Hepatocyte (in vitro differentiated cells): ENCODE measurements at regions not wholly inside any gene's neighbourhood (a gene's known extent, or its start where the extent isn't known, plus 50 kb on each side); places are given as distances from the start of the nearest gene placed in this dataset.
A peak's percentile ranks its signal among the peaks of the same experiment; 100 is the strongest.

Experiments used
- DNase-seq: peaks from one replicate; pipeline ENCODE4 v3.0.0-alpha.2; 2016; ENCODE audit warnings: low spot score
- H2AFZ ChIP-seq: fragments of 200-600 bp; sonication (generic); 2 replicates; pipeline ENCODE4 v1.6.0; 2016; ENCODE audit warnings: antibody characterized with exemption, mild to moderate bottlenecking
- H3K27ac ChIP-seq: fragments of 200-600 bp; sonication (generic); 2 replicates; pipeline ENCODE4 v1.5.1; 2016; ENCODE audit warnings: mild to moderate bottlenecking
- H3K27me3 ChIP-seq: fragments of 200-600 bp; sonication (generic); 2 replicates; pipeline ENCODE4 v1.6.1; 2016
- H3K36me3 ChIP-seq: fragments of 200-600 bp; sonication (generic); replicated peaks from 2 replicates; pipeline ENCODE4 v1.5.1; 2016; ENCODE audit warnings: low read depth; ENCODE audit not compliant: insufficient read depth
- H3K4me1 ChIP-seq: fragments of 200-600 bp; sonication (generic); 2 replicates; pipeline ENCODE4 v1.5.1; 2016; ENCODE audit warnings: mild to moderate bottlenecking, moderate library complexity; ENCODE audit not compliant: insufficient read depth
- H3K4me2 ChIP-seq: fragments of 200-600 bp; sonication (generic); 2 replicates; pipeline ENCODE4 v1.6.0; 2016
- H3K4me3 ChIP-seq: fragments of 200-600 bp; sonication (generic); 2 replicates; pipeline ENCODE4 v1.5.1; 2016; ENCODE audit warnings: mild to moderate bottlenecking
- H3K79me2 ChIP-seq: fragments of 200-600 bp; sonication (generic); 2 replicates; pipeline ENCODE4 v1.6.0; 2017; ENCODE audit warnings: mild to moderate bottlenecking
- H3K9me2 ChIP-seq: fragments of 200-600 bp; sonication (generic); replicated peaks from 2 replicates; pipeline ENCODE4 v1.6.0; 2017; ENCODE audit warnings: mild to moderate bottlenecking; ENCODE audit not compliant: insufficient read depth
- H3K9me3 ChIP-seq: fragments of 200-600 bp; sonication (generic); 2 replicates; pipeline ENCODE4 v1.5.1; 2016; ENCODE audit warnings: low read depth, mild to moderate bottlenecking
- H4K20me1 ChIP-seq: fragments of 200-600 bp; sonication (generic); 2 replicates; pipeline ENCODE4 v1.6.0; 2016; ENCODE audit warnings: mild to moderate bottlenecking; ENCODE audit not compliant: insufficient read depth, poor library complexity, severe bottlenecking
- EZH2 ChIP-seq: fragments of 200-600 bp; sonication (generic); IDR thresholded peaks from 2 replicates; pipeline ENCODE4 v1.6.1; 2016; ENCODE audit warnings: antibody characterized with exemption, mild to moderate bottlenecking, borderline replicate concordance
- EZH2phosphoT487 ChIP-seq: fragments of 200-600 bp; sonication (generic); IDR thresholded peaks from one replicate; pipeline ENCODE4 v1.6.1; 2018; ENCODE audit warnings: antibody characterized with exemption, mild to moderate bottlenecking, low read depth, moderate library complexity; ENCODE audit not compliant: unreplicated experiment, severe bottlenecking
- WGBS: methylation state at CpG from one replicate; pipeline ENCODE4 v1.1.6; 2016; ENCODE audit warnings: low lambda C conversion rate; ENCODE audit errors: missing lambda C conversion rate; 5-methylcytosine and 5-hydroxymethylcytosine counted together
- TF ChIP-seq, protein P1 (sequence below): fragments of 200-600 bp; sonication (generic); IDR thresholded peaks from 2 replicates; pipeline ENCODE4 v1.5.1; 2016; ENCODE audit warnings: antibody characterized with exemption, mild to moderate bottlenecking; ENCODE audit not compliant: poor library complexity

DNA sequence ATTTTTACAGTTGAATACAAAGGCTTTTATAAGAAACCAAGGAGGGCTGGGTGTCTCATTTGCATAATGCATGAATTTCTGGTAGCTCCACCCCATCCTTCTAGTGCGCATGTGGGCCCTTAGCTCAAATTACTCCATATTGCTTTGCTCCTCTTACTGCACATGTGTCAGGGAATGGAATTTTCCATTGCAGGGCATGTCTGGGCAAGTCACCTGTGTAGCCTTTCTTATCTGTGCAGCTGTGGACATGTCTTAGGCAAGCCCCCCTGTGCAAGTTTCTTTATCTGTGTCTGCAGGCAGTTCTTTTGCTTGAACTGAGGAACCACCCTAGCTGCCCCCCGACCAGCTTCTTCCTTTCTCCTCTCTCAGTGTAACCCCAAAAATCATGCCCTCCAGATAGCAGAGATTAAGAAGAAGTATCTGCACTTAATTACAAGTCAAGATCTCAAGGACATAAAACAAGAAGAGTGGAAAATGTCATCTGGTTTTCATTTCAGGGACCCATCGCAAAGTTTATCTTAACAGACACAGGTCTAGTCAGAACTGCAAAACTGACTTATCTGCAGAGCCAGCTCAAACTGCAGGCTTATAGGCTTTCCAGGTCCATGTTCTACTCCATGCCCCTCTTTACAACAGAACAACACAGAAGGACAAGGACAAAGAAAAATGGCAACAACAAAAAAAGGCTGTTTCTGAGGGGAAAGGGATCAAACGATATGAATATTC lies 137.9 kb upstream of the HS3ST4 start:
- Histone ChIP-seq H3K9me3 (no peaks in the 10 kb centered on the region), H4K20me1 (no peaks in the 10 kb centered on the region), H3K79me2 (no peaks in the 10 kb centered on the region), H3K27ac (peak overlapping the region; percentile 76), H3K4me3 (no peak overlapping the region), H3K9me2 (no peaks in the 10 kb centered on the region), H3K36me3 (no peaks in the 10 kb centered on the region), H2AFZ (no peak overlapping the region), H3K4me1 (peaks cover 12% of the 10 kb centered on the region), H3K27me3 (no peaks in the 10 kb centered on the region), H3K4me2 (no peak overlapping the region)
- WGBS: 46% methylated on average over 4 of the region's 4 CpGs
- TF ChIP-seq EZH2: no peak
- TF ChIP-seq, protein P1, sequence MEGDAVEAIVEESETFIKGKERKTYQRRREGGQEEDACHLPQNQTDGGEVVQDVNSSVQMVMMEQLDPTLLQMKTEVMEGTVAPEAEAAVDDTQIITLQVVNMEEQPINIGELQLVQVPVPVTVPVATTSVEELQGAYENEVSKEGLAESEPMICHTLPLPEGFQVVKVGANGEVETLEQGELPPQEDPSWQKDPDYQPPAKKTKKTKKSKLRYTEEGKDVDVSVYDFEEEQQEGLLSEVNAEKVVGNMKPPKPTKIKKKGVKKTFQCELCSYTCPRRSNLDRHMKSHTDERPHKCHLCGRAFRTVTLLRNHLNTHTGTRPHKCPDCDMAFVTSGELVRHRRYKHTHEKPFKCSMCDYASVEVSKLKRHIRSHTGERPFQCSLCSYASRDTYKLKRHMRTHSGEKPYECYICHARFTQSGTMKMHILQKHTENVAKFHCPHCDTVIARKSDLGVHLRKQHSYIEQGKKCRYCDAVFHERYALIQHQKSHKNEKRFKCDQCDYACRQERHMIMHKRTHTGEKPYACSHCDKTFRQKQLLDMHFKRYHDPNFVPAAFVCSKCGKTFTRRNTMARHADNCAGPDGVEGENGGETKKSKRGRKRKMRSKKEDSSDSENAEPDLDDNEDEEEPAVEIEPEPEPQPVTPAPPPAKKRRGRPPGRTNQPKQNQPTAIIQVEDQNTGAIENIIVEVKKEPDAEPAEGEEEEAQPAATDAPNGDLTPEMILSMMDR: no peak
- TF ChIP-seq EZH2phosphoT487: no peak
- peak; percentile 33 for DNase-seq

DNA sequence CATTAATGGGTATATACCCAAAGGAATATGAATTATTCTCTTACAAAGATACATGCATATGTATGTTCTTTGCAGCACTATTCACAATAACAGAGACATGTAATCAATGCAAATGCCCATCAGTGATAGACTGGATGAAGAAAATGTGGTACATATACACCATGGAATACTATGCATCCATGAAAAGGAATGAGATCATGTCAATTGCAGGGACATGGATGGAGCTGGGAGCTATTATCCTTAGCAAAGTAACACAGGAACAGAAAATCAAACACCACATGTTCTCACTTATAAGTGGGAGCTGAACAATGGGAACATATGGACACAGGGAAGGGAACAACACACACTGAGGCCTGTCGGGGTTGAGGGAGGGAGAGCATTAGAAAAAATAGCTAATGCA lies 141.1 kb upstream of the HS3ST4 start:
- Histone ChIP-seq H3K9me2 (no peaks in the 10 kb centered on the region), H3K9me3 (no peaks in the 10 kb centered on the region), H3K4me3 (no peak overlapping the region), H3K79me2 (no peaks in the 10 kb centered on the region), H3K4me1 (peaks cover 12% of the 10 kb centered on the region), H4K20me1 (no peaks in the 10 kb centered on the region), H2AFZ (no peak overlapping the region), H3K27ac (no peak overlapping the region), H3K36me3 (no peaks in the 10 kb centered on the region), H3K27me3 (no peaks in the 10 kb centered on the region), H3K4me2 (no peak overlapping the region)
- TF ChIP-seq EZH2phosphoT487: no peak
- DNase-seq: no peak
- WGBS: 89% methylated on average over 1 of the region's 1 CpG

DNA sequence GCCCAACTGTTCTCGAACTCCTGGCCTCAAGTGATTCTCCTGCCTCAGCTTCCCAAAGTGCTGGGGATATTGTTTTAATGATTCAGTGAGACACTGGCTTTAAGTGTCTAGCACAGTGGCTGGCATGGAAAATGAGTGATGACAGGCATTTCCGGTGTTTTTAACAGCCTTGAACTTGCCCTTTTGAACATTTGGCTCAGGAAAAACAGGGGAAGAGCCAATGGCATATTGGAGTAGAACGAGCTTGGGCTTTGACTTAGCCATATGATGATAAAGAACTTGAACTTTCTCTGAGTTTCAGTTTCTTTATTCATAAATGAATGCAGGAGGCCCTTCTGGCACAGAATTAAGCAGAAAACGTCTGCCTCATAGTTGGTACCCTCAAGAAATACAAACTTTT lies 145.0 kb upstream of the HS3ST4 start:
- H3K9me3 ChIP-seq: no peaks in the 10 kb centered on the region
- no peaks in the 10 kb centered on the region for H3K79me2 ChIP-seq
- H3K9me2 ChIP-seq: no peaks in the 10 kb centered on the region
- TF ChIP-seq EZH2 (no peak), EZH2phosphoT487 (no peak)
- TF ChIP-seq, protein P1: no peak
- no peak for DNase-seq
- no peaks in the 10 kb centered on the region for H3K27me3 ChIP-seq
- H3K4me1 ChIP-seq: no peaks in the 10 kb centered on the region
- no peak overlapping the region for H3K27ac ChIP-seq
- no peak overlapping the region for H3K4me3 ChIP-seq
- H3K36me3 ChIP-seq: no peaks in the 10 kb centered on the region
- no peak overlapping the region for H3K4me2 ChIP-seq
- H4K20me1 ChIP-seq: no peaks in the 10 kb centered on the region
- no peak overlapping the region for H2AFZ ChIP-seq
- 72% methylated on average over 4 of the region's 4 CpGs for WGBS

DNA sequence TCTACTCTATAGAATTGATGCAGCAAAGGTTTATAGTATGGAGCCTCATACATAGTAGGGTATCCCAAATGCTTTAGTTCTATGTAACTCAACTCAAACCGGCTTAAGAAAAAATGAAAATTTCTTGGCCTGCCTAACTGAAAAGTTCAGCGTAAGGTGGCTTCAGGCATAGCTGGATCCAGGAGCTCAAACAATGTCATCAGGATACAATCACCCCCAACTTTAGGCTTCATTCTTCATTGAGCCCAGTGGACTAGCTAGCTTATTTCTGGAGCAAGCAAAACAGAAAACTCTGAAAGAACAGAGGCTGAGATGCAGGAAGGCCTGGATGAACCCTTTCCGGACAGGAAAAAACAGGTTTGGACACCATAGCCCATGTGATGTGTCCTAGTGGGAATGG lies 147.5 kb upstream of the HS3ST4 start:
- DNase-seq: no peak
- Histone ChIP-seq H3K27me3 (no peaks in the 10 kb centered on the region), H3K27ac (no peak overlapping the region), H3K4me1 (no peaks in the 10 kb centered on the region), H2AFZ (no peak overlapping the region), H3K9me2 (no peaks in the 10 kb centered on the region), H3K4me2 (no peak overlapping the region), H3K36me3 (no peaks in the 10 kb centered on the region), H3K4me3 (no peak overlapping the region), H3K79me2 (no peaks in the 10 kb centered on the region), H4K20me1 (no peaks in the 10 kb centered on the region), H3K9me3 (no peaks in the 10 kb centered on the region)
- WGBS: 91% methylated on average over 3 of the region's 3 CpGs
- TF ChIP-seq EZH2 (no peak), EZH2phosphoT487 (no peak)
- TF ChIP-seq, protein P1: no peak
